CD4-positive, CD25-positive, alpha-beta regulatory T cell (primary cell): ENCODE measurements at regions not wholly inside any gene's neighbourhood (a gene's known extent, or its start where the extent isn't known, plus 50 kb on each side); places are given as distances from the start of the nearest gene placed in this dataset.

Experiments used
- ATAC-seq, 2 donors: fragments of 150-1000 bp; cut with Tn5 transposase; one replicate each; pipeline ENCODE4 v1.10.0; 2021; ENCODE audit warnings: low read depth in 2 of 2, moderate number of reproducible peaks in 2 of 2, moderate library complexity in 1 of 2
- DNase-seq, 3 donors: peaks; one replicate each; pipeline versions ENCODE4 v3.0.0 to v3.0.0-alpha.2; 2012 to 2022; ENCODE audit warnings: mixed read lengths in 1 of 3
- H3K27ac ChIP-seq: one replicate; pipeline ENCODE4 v1.7.0; 2013; ENCODE audit warnings: mild to moderate bottlenecking, low read length; ENCODE audit not compliant: insufficient read depth, poor library complexity, severe bottlenecking
- H3K27me3 ChIP-seq: one replicate; pipeline ENCODE4 v1.7.0; 2013; ENCODE audit warnings: low read length; ENCODE audit not compliant: control insufficient read depth, insufficient read depth
- H3K36me3 ChIP-seq: one replicate; pipeline ENCODE4 v1.7.0; 2013; ENCODE audit warnings: mild to moderate bottlenecking, low read length, moderate library complexity; ENCODE audit not compliant: control insufficient read depth, insufficient read depth
- H3K4me1 ChIP-seq: 2 replicates; pipeline ENCODE4 v1.7.0; 2013; ENCODE audit warnings: mild to moderate bottlenecking, low read length; ENCODE audit not compliant: insufficient read depth, control insufficient read depth, poor library complexity, severe bottlenecking
- H3K4me3 ChIP-seq: one replicate; pipeline ENCODE4 v1.7.0; 2013; ENCODE audit warnings: low read depth, mild to moderate bottlenecking, low read length, moderate library complexity
- H3K9me3 ChIP-seq, 2 experiments: 1 replicate in 1 of 2; 2 replicates in 1 of 2; pipeline ENCODE4 v1.7.0; 2013; ENCODE audit warnings: low read length in 2 of 2, mild to moderate bottlenecking in 1 of 2, moderate library complexity in 1 of 2; ENCODE audit not compliant: control insufficient read depth in 2 of 2
- H3K27ac Mint-ChIP-seq, 3 donors: one replicate each; pipeline ENCODE4 v1.8.0; 2020 to 2022; ENCODE audit warnings: mild to moderate bottlenecking in 3 of 3, mixed read lengths in 3 of 3, moderate library complexity in 2 of 3
- H3K27me3 Mint-ChIP-seq: one replicate; pipeline ENCODE4 v1.8.0; 2022; ENCODE audit warnings: mild to moderate bottlenecking, mixed read lengths
- H3K36me3 Mint-ChIP-seq: one replicate; pipeline ENCODE4 v1.8.0; 2020; ENCODE audit warnings: mixed read lengths
- H3K4me1 Mint-ChIP-seq, 4 donors: one replicate each; pipeline ENCODE4 v1.8.0; 2020 to 2022; ENCODE audit warnings: mixed read lengths in 4 of 4, mild to moderate bottlenecking in 1 of 4
- H3K4me3 Mint-ChIP-seq, 4 donors: one replicate each; pipeline ENCODE4 v1.8.0; 2020 to 2022; ENCODE audit warnings: mild to moderate bottlenecking in 4 of 4, mixed read lengths in 4 of 4, moderate library complexity in 3 of 4
- H3K9me3 Mint-ChIP-seq, 7 donors: one replicate each; pipeline ENCODE4 v1.8.0; 2020 to 2022; ENCODE audit warnings: mixed read lengths in 7 of 7, mild to moderate bottlenecking in 3 of 7, moderate library complexity in 2 of 7

- H3K9me3 ChIP-seq = no peaks in the 10 kb centered on the region
- ATAC-seq (no peak), DNase-seq (no peak)
- H3K27me3 Mint-ChIP-seq = no peaks in the 10 kb centered on the region
- H3K27ac Mint-ChIP-seq = no peak overlapping the region
- H3K36me3 ChIP-seq = no peaks in the 10 kb centered on the region
- H3K27ac ChIP-seq = no peak overlapping the region
- H3K9me3 Mint-ChIP-seq = peaks cover 0 to 25% (median 2%) of the 10 kb centered on the region in 7 donors
- H3K36me3 Mint-ChIP-seq = no peaks in the 10 kb centered on the region
- H3K27me3 ChIP-seq = no peaks in the 10 kb centered on the region
- H3K4me3 ChIP-seq = no peak overlapping the region
- H3K4me1 ChIP-seq = no peaks in the 10 kb centered on the region
- H3K4me3 Mint-ChIP-seq = no peak overlapping the region
- no peaks in the 10 kb centered on the region for H3K4me1 Mint-ChIP-seq
These were observed 263.1 kb downstream of the TBX18 start for GRCh38 chr6:84501315-84501714.

GRCh38 chr6:84500726-84501125 lies 263.7 kb downstream of the TBX18 start:
- Mint-ChIP-seq H3K36me3 (no peaks in the 10 kb centered on the region), H3K9me3 (peaks cover 0 to 24% (median 1%) of the 10 kb centered on the region in 7 donors), H3K4me1 (no peaks in the 10 kb centered on the region), H3K27ac (no peak overlapping the region), H3K4me3 (no peak overlapping the region), H3K27me3 (no peaks in the 10 kb centered on the region)
- H3K4me3 ChIP-seq = no peak overlapping the region
- H3K4me1 ChIP-seq = no peaks in the 10 kb centered on the region
- no peaks in the 10 kb centered on the region for H3K9me3 ChIP-seq
- H3K36me3 ChIP-seq = no peaks in the 10 kb centered on the region
- no peak overlapping the region for H3K27ac ChIP-seq
- ATAC-seq (no peak), DNase-seq (no peak)
- H3K27me3 ChIP-seq = no peaks in the 10 kb centered on the region

GRCh38 chr6:84498905-84499304 lies 265.5 kb downstream of the TBX18 start:
- DNase-seq (no peak), ATAC-seq (no peak)
- H3K4me1 Mint-ChIP-seq = peaks cover 0 to 5% (median 0%) of the 10 kb centered on the region in 4 donors
- Histone ChIP-seq H3K36me3 (no peaks in the 10 kb centered on the region), H3K9me3 (no peaks in the 10 kb centered on the region), H3K4me1 (no peaks in the 10 kb centered on the region), H3K4me3 (no peak overlapping the region), H3K27me3 (no peaks in the 10 kb centered on the region), H3K27ac (no peak overlapping the region)
- no peaks in the 10 kb centered on the region for H3K27me3 Mint-ChIP-seq
- H3K4me3 Mint-ChIP-seq = no peak overlapping the region
- H3K36me3 Mint-ChIP-seq = no peaks in the 10 kb centered on the region
- H3K9me3 Mint-ChIP-seq = peaks cover 0 to 24% (median 3%) of the 10 kb centered on the region in 7 donors
- no peak overlapping the region for H3K27ac Mint-ChIP-seq

- Mint-ChIP-seq H3K27me3 (no peaks in the 10 kb centered on the region), H3K36me3 (no peaks in the 10 kb centered on the region), H3K27ac (no peak overlapping the region), H3K9me3 (peaks cover 0 to 7% (median 1%) of the 10 kb centered on the region in 7 donors), H3K4me3 (no peak overlapping the region), H3K4me1 (peaks cover 0 to 5% (median 0%) of the 10 kb centered on the region in 4 donors)
- Histone ChIP-seq H3K36me3 (no peaks in the 10 kb centered on the region), H3K27ac (no peak overlapping the region), H3K4me3 (no peak overlapping the region), H3K4me1 (no peaks in the 10 kb centered on the region), H3K27me3 (no peaks in the 10 kb centered on the region), H3K9me3 (no peaks in the 10 kb centered on the region)
- DNase-seq = no peak
- no peak for ATAC-seq
These were observed 265.1 kb upstream of the CEP162 start for GRCh38 chr6:84492241-84493165.

- Histone ChIP-seq H3K4me3 (no peak overlapping the region), H3K36me3 (no peaks in the 10 kb centered on the region), H3K27me3 (no peaks in the 10 kb centered on the region), H3K27ac (no peak overlapping the region), H3K4me1 (no peaks in the 10 kb centered on the region), H3K9me3 (no peaks in the 10 kb centered on the region)
- no peak overlapping the region for H3K4me3 Mint-ChIP-seq
- H3K9me3 Mint-ChIP-seq = peaks cover 0 to 12% (median 3%) of the 10 kb centered on the region in 7 donors
- ATAC-seq (no peak), DNase-seq (no peak)
- no peaks in the 10 kb centered on the region for H3K27me3 Mint-ChIP-seq
- H3K36me3 Mint-ChIP-seq = no peaks in the 10 kb centered on the region
- no peak overlapping the region for H3K27ac Mint-ChIP-seq
- peaks cover 0 to under 1% (median 0%) of the 10 kb centered on the region in 4 donors for H3K4me1 Mint-ChIP-seq
These were observed 262.2 kb upstream of the CEP162 start for GRCh38 chr6:84489598-84489997.

GRCh38 chr6:84486526-84486925 lies 259.1 kb upstream of the CEP162 start:
- Mint-ChIP-seq H3K9me3 (peaks cover 0 to 19% (median 5%) of the 10 kb centered on the region in 7 donors), H3K27me3 (no peaks in the 10 kb centered on the region), H3K36me3 (no peaks in the 10 kb centered on the region)

GRCh38 chr6:84469144-84469543 lies 241.7 kb upstream of the CEP162 start:
- H3K9me3 ChIP-seq = no peaks in the 10 kb centered on the region
- H3K36me3 Mint-ChIP-seq = no peaks in the 10 kb centered on the region
- H3K4me3 ChIP-seq = no peak overlapping the region
- H3K27ac ChIP-seq = no peak overlapping the region
- H3K4me1 Mint-ChIP-seq = no peaks in the 10 kb centered on the region
- no peaks in the 10 kb centered on the region for H3K4me1 ChIP-seq
- no peaks in the 10 kb centered on the region for H3K27me3 ChIP-seq
- H3K27me3 Mint-ChIP-seq = no peaks in the 10 kb centered on the region
- no peak overlapping the region for H3K27ac Mint-ChIP-seq
- H3K4me3 Mint-ChIP-seq = no peak overlapping the region
- ATAC-seq = no peak
- DNase-seq = no peak
- H3K9me3 Mint-ChIP-seq = peaks cover 0 to 9% (median 4%) of the 10 kb centered on the region in 7 donors
- H3K36me3 ChIP-seq = no peaks in the 10 kb centered on the region

More at GRCh38 chr6:84486526-84486925, 259.1 kb upstream of the CEP162 start:
- DNase-seq = no peak
- Histone ChIP-seq H3K4me1 (no peaks in the 10 kb centered on the region), H3K27me3 (no peaks in the 10 kb centered on the region), H3K27ac (no peak overlapping the region), H3K36me3 (no peaks in the 10 kb centered on the region), H3K4me3 (no peak overlapping the region), H3K9me3 (no peaks in the 10 kb centered on the region)
- Mint-ChIP-seq H3K4me3 (no peak overlapping the region), H3K4me1 (no peaks in the 10 kb centered on the region), H3K27ac (no peak overlapping the region)
- no peak for ATAC-seq

GRCh38 chr6:84467296-84467695 lies 239.9 kb upstream of the CEP162 start:
- Histone ChIP-seq H3K36me3 (no peaks in the 10 kb centered on the region), H3K4me1 (no peaks in the 10 kb centered on the region), H3K4me3 (no peak overlapping the region), H3K27ac (no peak overlapping the region), H3K27me3 (no peaks in the 10 kb centered on the region), H3K9me3 (no peaks in the 10 kb centered on the region)
- no peak overlapping the region for H3K27ac Mint-ChIP-seq
- no peaks in the 10 kb centered on the region for H3K4me1 Mint-ChIP-seq
- H3K36me3 Mint-ChIP-seq = no peaks in the 10 kb centered on the region
- H3K9me3 Mint-ChIP-seq = peaks cover 0 to 5% (median 2%) of the 10 kb centered on the region in 7 donors
- no peak overlapping the region for H3K4me3 Mint-ChIP-seq
- ATAC-seq (no peak), DNase-seq (no peak)
- no peaks in the 10 kb centered on the region for H3K27me3 Mint-ChIP-seq
